IMR-90 (cell line): ENCODE measurements at regions not wholly inside any gene's neighbourhood (a gene's known extent, or its start where the extent isn't known, plus 50 kb on each side); places are given as distances from the start of the nearest gene placed in this dataset.

Source experiments
- ATAC-seq: fragments of 200-7000 bp; cut with Tn5 transposase; 2 replicates; pipeline ENCODE4 v1.9.1; 2020; ENCODE audit warnings: low read depth, mild to moderate bottlenecking, moderate library complexity
- BruUV-seq: library from RNA; stranded (reverse); fragments of 400-500 nt; replicated peaks from 2 replicates; lab custom pipeline; 2021; lab: Mats Ljungman, UMichigan
- CTCF ChIA-PET: fragments of 300-600 bp; formaldehyde crosslinking; extraction: SDS; loops from one replicate; lab custom pipeline; 2021; ENCODE audit warnings: antibody characterized with exemption; lab: Yijun Ruan, JAX
- POLR2A ChIA-PET: fragments of 300-600 bp; sonication (Branson Sonifier 250); formaldehyde crosslinking; loops from one replicate; lab custom pipeline; 2022; ENCODE audit warnings: antibody characterized with exemption; ENCODE audit not compliant: unreplicated experiment; lab: Charles Lee
- DNase-seq: peaks from one replicate; pipeline ENCODE4 v3.0.0; 2013
- H2AFZ ChIP-seq: replicated peaks from 2 replicates; pipeline ENCODE3; 2013; ENCODE audit warnings: low read length, mild to moderate bottlenecking; ENCODE audit not compliant: poor library complexity
- H2AK5ac ChIP-seq: 2 replicates; pipeline ENCODE4 v1.6.1; 2013; ENCODE audit warnings: low read depth, low read length, inconsistent platforms
- H2AK9ac ChIP-seq: replicated peaks from 2 replicates; pipeline ENCODE3; 2013; ENCODE audit warnings: mild to moderate bottlenecking, low read depth, low read length, moderate library complexity; ENCODE audit not compliant: poor library complexity
- H2BK120ac ChIP-seq: 2 replicates; pipeline ENCODE4 v1.6.1; 2013; ENCODE audit warnings: low read depth, low read length, inconsistent platforms
- H2BK15ac ChIP-seq: 3 replicates; pipeline ENCODE4 v1.6.1; 2013; ENCODE audit warnings: low read depth, low read length, inconsistent platforms
- H2BK20ac ChIP-seq: 2 replicates; pipeline ENCODE4 v1.6.1; 2013; ENCODE audit warnings: low read depth, mild to moderate bottlenecking, inconsistent platforms, low read length, moderate library complexity
- H2BK5ac ChIP-seq: 2 replicates; pipeline ENCODE4 v1.6.1; 2013; ENCODE audit warnings: mild to moderate bottlenecking, low read depth, low read length, inconsistent platforms; ENCODE audit not compliant: poor library complexity, severe bottlenecking
- H3K14ac ChIP-seq: replicated peaks from 2 replicates; pipeline ENCODE4 v1.6.1; 2013; ENCODE audit warnings: low read depth, low read length, inconsistent platforms
- H3K18ac ChIP-seq: 2 replicates; pipeline ENCODE4 v1.6.1; 2013; ENCODE audit warnings: low read depth, low read length, control low read depth
- H3K23ac ChIP-seq: 2 replicates; pipeline ENCODE4 v1.6.1; 2013; ENCODE audit warnings: low read depth, low read length, inconsistent platforms
- H3K27ac ChIP-seq: 2 replicates; pipeline ENCODE4 v1.5.1; 2013; ENCODE audit warnings: mild to moderate bottlenecking, control low read depth, low read length; ENCODE audit not compliant: insufficient read depth
- H3K27me3 ChIP-seq: 2 replicates; pipeline ENCODE4 v1.6.1; 2013; ENCODE audit warnings: low read length; ENCODE audit not compliant: control insufficient read depth, insufficient read depth
- H3K36me3 ChIP-seq: 2 replicates; pipeline ENCODE4 v1.6.1; 2013; ENCODE audit warnings: low read length, mixed read lengths; ENCODE audit not compliant: control insufficient read depth, insufficient read depth
- H3K4ac ChIP-seq: 2 replicates; pipeline ENCODE4 v1.6.1; 2013; ENCODE audit warnings: low read depth, low read length, inconsistent platforms
- H3K4me1 ChIP-seq: 2 replicates; pipeline ENCODE4 v1.6.1; 2013; ENCODE audit warnings: low read length, mixed read lengths; ENCODE audit not compliant: control insufficient read depth, insufficient read depth
- H3K4me2 ChIP-seq: 2 replicates; pipeline ENCODE4 v1.6.1; 2013; ENCODE audit warnings: low read depth, mild to moderate bottlenecking, control low read depth, low read length, moderate library complexity
- H3K4me3 ChIP-seq: 2 replicates; pipeline ENCODE4 v1.5.1; 2013; ENCODE audit warnings: low read depth, mild to moderate bottlenecking, control low read depth, low read length, moderate library complexity; ENCODE audit not compliant: insufficient read depth
- H3K56ac ChIP-seq: 2 replicates; pipeline ENCODE4 v1.6.1; 2013; ENCODE audit warnings: low read length, inconsistent platforms; ENCODE audit not compliant: insufficient read depth; ENCODE audit errors: extremely low read depth
- H3K79me1 ChIP-seq, 2 experiments: 2 replicates each; pipeline ENCODE4 v1.6.1; 2013; ENCODE audit warnings: low read length in 2 of 2, inconsistent platforms in 1 of 2, low read depth in 1 of 2
- H3K9ac ChIP-seq: 2 replicates; pipeline ENCODE4 v1.6.1; 2013; ENCODE audit warnings: low read depth, low read length, control low read depth
- H3K9me1 ChIP-seq: 2 replicates; pipeline ENCODE4 v1.6.1; 2013; ENCODE audit warnings: low read length, inconsistent platforms; ENCODE audit not compliant: insufficient read depth
- H3K9me3 ChIP-seq: 2 replicates; pipeline ENCODE4 v1.6.1; 2013; ENCODE audit warnings: low read length; ENCODE audit not compliant: control insufficient read depth, insufficient read depth
- H4K20me1 ChIP-seq: 2 replicates; pipeline ENCODE4 v1.6.1; 2013; ENCODE audit warnings: low read length, inconsistent platforms; ENCODE audit not compliant: insufficient read depth
- H4K5ac ChIP-seq: 2 replicates; pipeline ENCODE4 v1.6.1; 2013; ENCODE audit warnings: mild to moderate bottlenecking, low read depth, low read length, control low read depth
- H4K8ac ChIP-seq, 2 experiments: 2 replicates each; pipeline ENCODE4 v1.6.1; 2013; ENCODE audit warnings: low read depth in 2 of 2, low read length in 2 of 2, control low read depth in 1 of 2, inconsistent platforms in 1 of 2
- H4K91ac ChIP-seq: 2 replicates; pipeline ENCODE4 v1.6.1; 2013; ENCODE audit warnings: low read depth, low read length, inconsistent platforms; ENCODE audit not compliant: insufficient read depth
- BHLHE40 ChIP-seq: fragments of 150-350 bp; IDR thresholded peaks from 2 replicates; pipeline ENCODE4 v1.6.1; 2016; ENCODE audit warnings: mild to moderate bottlenecking, low read depth, low read length
- CHD1 ChIP-seq: IDR thresholded peaks from 2 replicates; pipeline ENCODE4 v1.6.1; 2012; ENCODE audit warnings: low read depth, low read length, improper control_type of control experiment
- CTCF ChIP-seq: conservative IDR thresholded peaks from 2 replicates; pipeline ENCODE4 v1.5.1; 2012; ENCODE audit warnings: mild to moderate bottlenecking, low read depth, low read length, improper control_type of control experiment
- MAFK ChIP-seq: IDR thresholded peaks from 2 replicates; pipeline ENCODE4 v1.6.1; 2012; ENCODE audit warnings: low read depth, low read length, improper control_type of control experiment
- NFE2L2 ChIP-seq: fragments of 150-350 bp; IDR thresholded peaks from 2 replicates; pipeline ENCODE4 v1.6.1; 2016; ENCODE audit warnings: low read depth, mild to moderate bottlenecking, low read length
- POLR2A ChIP-seq: IDR thresholded peaks from 2 replicates; pipeline ENCODE4 v1.6.1; 2012; ENCODE audit warnings: mild to moderate bottlenecking, low read depth, low read length
- RAD21 ChIP-seq: IDR thresholded peaks from 2 replicates; pipeline ENCODE4 v1.6.1; 2012; ENCODE audit warnings: low read length, improper control_type of control experiment
- SMC3 ChIP-seq: fragments of 150-350 bp; IDR thresholded peaks from 2 replicates; pipeline ENCODE4 v1.6.1; 2016; ENCODE audit warnings: low read depth, mild to moderate bottlenecking, antibody characterized with exemption, low read length, moderate library complexity
- USF2 ChIP-seq: fragments of 150-350 bp; IDR thresholded peaks from 2 replicates; pipeline ENCODE4 v1.6.1; 2017; ENCODE audit warnings: mild to moderate bottlenecking, antibody characterized with exemption, low read length, low read depth
- WGBS, 2 experiments: methylation state at CpG; one replicate each; pipeline versions ENCODE4 v1.1.5 to v1.1.7; 2013; ENCODE audit warnings: missing lambda C conversion rate in 2 of 2; ENCODE audit not compliant: insufficient read length in 1 of 2; ENCODE audit errors: extremely low coverage in 2 of 2; 5-methylcytosine and 5-hydroxymethylcytosine counted together
- dilution Hi-C: fragments of 300-500 bp; cut with HindIII; formaldehyde crosslinking; loops from one replicate; pipeline ENCODE4 v1.14.3; 2018; ENCODE audit warnings: low sequenced_read_pairs; ENCODE audit not compliant: unreplicated experiment
- in situ Hi-C: fragments of 300-500 bp; cut with MboI; formaldehyde crosslinking; loops from 3 replicates; pipeline ENCODE4 v1.14.3; 2019; ENCODE audit warnings: low sequenced_read_pairs, inconsistent platforms, mixed read lengths
- intact Hi-C: fragments of 100-400 bp; cut with micrococcal nuclease; formaldehyde crosslinking; loops from 2 replicates; pipeline ENCODE4 v1.10.0; 2022

- DNase-seq (peak; percentile 27), ATAC-seq (peak; percentile 56)
- Histone ChIP-seq H4K20me1 (no peaks in the 10 kb centered on the region), H4K5ac (no peak overlapping the region), H3K9me3 (no peaks in the 10 kb centered on the region), H3K9ac (no peak overlapping the region), H3K79me1 (no peaks in the 10 kb centered on the region), H4K91ac (no peak overlapping the region), H3K4me1 (peaks cover 2% of the 10 kb centered on the region; the same call in 1 of the 2 replicates), H3K4ac (no peak overlapping the region), H3K36me3 (no peaks in the 10 kb centered on the region), H2BK120ac (no peak overlapping the region), H4K8ac (no peak overlapping the region), H3K23ac (no peak overlapping the region), H2AK5ac (no peak overlapping the region), H2BK15ac (no peak overlapping the region), H3K18ac (no peak overlapping the region), H2BK20ac (no peak overlapping the region), H3K9me1 (no peaks in the 10 kb centered on the region), H2BK5ac (no peak overlapping the region), H2AFZ (no peak overlapping the region), H3K4me2 (no peak overlapping the region), H2AK9ac (no peak overlapping the region), H3K14ac (no peak overlapping the region), H3K56ac (no peak overlapping the region), H3K27me3 (peaks cover 10% of the 10 kb centered on the region; the same call in 1 of the 2 replicates), H3K4me3 (no peak overlapping the region), H3K27ac (no peak overlapping the region)
- TF ChIP-seq BHLHE40: no peak
- no peak for TF ChIP-seq MAFK
- TF ChIP-seq RAD21: peak; percentile 33; the same call in 1 of the 2 replicates
- TF ChIP-seq USF2: no peak
- TF ChIP-seq POLR2A: no peak
- TF ChIP-seq NFE2L2: no peak
- no peak; the same call in 1 of the 2 replicates for TF ChIP-seq SMC3
- TF ChIP-seq CTCF: peak; percentile 37
- no peak for TF ChIP-seq CHD1
- CTCF ChIA-PET: interaction anchor here (0.7 to 0.9 kb wide), 5 partner anchors 33 to 179 kb away, joined by 3 to 4 read pairs (median 3); no protein-coding TSS in a partner anchor
- BruUV-seq: no TSS peak
- dilution Hi-C loops (no loop called here), intact Hi-C loops (loop anchor here (1.0 kb wide), 1 partner anchor 404 kb away; no protein-coding TSS in a partner anchor), in situ Hi-C loops (loop anchor here (5.0 kb wide), 2 partner anchors 177 to 407 kb away; partner anchors contain the start of gene GUCY2F)
- 40% methylated on average over 1 of the region's 4 CpGs; no CpG with 5 or more reads in 1 of the 2 experiments for WGBS, 2 experiments
- POLR2A ChIA-PET: no interaction called here
Observed at GRCh38 chrX:109889289-109890006, 113.5 kb upstream of the TMEM164 start.
